ENCODE measurements at regions not wholly inside any gene's neighbourhood (a gene's known extent, or its start where the extent isn't known, plus 50 kb on each side); places are given as distances from the start of the nearest gene placed in this dataset.

GRCh38 chr6:28721372-28721771 is 195.7 kb downstream of the GPX5 start:
- TF ChIP-seq CTCF (IDR thresholded peaks at IDR 0.05; ENCODE audit: low read length) (no peak), EZH2 (optimal IDR thresholded peaks at IDR 0.05; ENCODE audit: low read depth, low read length) (no peak), EZH2phosphoT487 (IDR thresholded peaks at IDR 0.05; ENCODE audit: low read length) (no peak)
